Skeletal muscle satellite cell (primary cell): ENCODE measurements at regions not wholly inside any gene's neighbourhood (a gene's known extent, or its start where the extent isn't known, plus 50 kb on each side); places are given as distances from the start of the nearest gene placed in this dataset.
"Not testable (repeated sequence)": the region's sequence is repeated elsewhere in the genome, so short reads cannot be mapped to it uniquely, and the experiment has no call there.

Experiments used
- H3K27me3 ChIP-seq: 2 replicates; pipeline ENCODE4 v1.7.0; 2013; ENCODE audit warnings: low read length; ENCODE audit not compliant: control insufficient read depth, insufficient read depth
- H3K36me3 ChIP-seq: 2 replicates; pipeline ENCODE4 v1.7.0; 2013; ENCODE audit warnings: mild to moderate bottlenecking, control low read depth, low read length; ENCODE audit not compliant: insufficient read depth
- H3K4me1 ChIP-seq: 2 replicates; pipeline ENCODE4 v1.7.0; 2013; ENCODE audit warnings: low read length; ENCODE audit not compliant: control insufficient read depth, insufficient read depth
- H3K4me2 ChIP-seq: 2 replicates; pipeline ENCODE4 v1.7.0; 2013; ENCODE audit warnings: mild to moderate bottlenecking, low read length
- H3K4me3 ChIP-seq: 2 replicates; pipeline ENCODE4 v1.7.0; 2013; ENCODE audit warnings: low read length
- H3K9ac ChIP-seq: 2 replicates; pipeline ENCODE4 v1.7.0; 2013; ENCODE audit warnings: mild to moderate bottlenecking, low read depth, low read length, moderate library complexity
- H3K9me3 ChIP-seq: replicated peaks from 2 replicates; pipeline ENCODE4 v1.7.0; 2013; ENCODE audit warnings: mild to moderate bottlenecking, control low read depth, low read length

- not testable (repeated sequence) for H3K4me3 ChIP-seq, H3K4me1 ChIP-seq, H3K4me2 ChIP-seq, H3K36me3 ChIP-seq, H3K9me3 ChIP-seq, H3K27me3 ChIP-seq, H3K9ac ChIP-seq
Observed at GRCh38 chr16:60126115-60126514, 1392.0 kb upstream of the GOT2 start.

GRCh38 chr16:60123392-60124023 lies 1389.4 kb upstream of the GOT2 start:
- Histone ChIP-seq H3K9ac (no peak overlapping the region), H3K27me3 (no peaks in the 10 kb centered on the region), H3K36me3 (no peaks in the 10 kb centered on the region), H3K4me3 (no peak overlapping the region), H3K9me3 (no peaks in the 10 kb centered on the region), H3K4me2 (no peak overlapping the region), H3K4me1 (no peaks in the 10 kb centered on the region)

- no peaks in the 10 kb centered on the region for H3K27me3 ChIP-seq
- no peak overlapping the region for H3K4me2 ChIP-seq
- no peaks in the 10 kb centered on the region for H3K9me3 ChIP-seq
- no peak overlapping the region for H3K9ac ChIP-seq
- no peaks in the 10 kb centered on the region for H3K4me1 ChIP-seq
- H3K36me3 ChIP-seq = no peaks in the 10 kb centered on the region
- H3K4me3 ChIP-seq = no peak overlapping the region
Observed at GRCh38 chr16:60120586-60120985, 1386.5 kb upstream of the GOT2 start.

GRCh38 chr16:60110531-60110930 lies 1376.4 kb upstream of the GOT2 start:
- Histone ChIP-seq H3K27me3 (no peaks in the 10 kb centered on the region), H3K9me3 (peaks cover 4% of the 10 kb centered on the region), H3K4me1 (no peaks in the 10 kb centered on the region), H3K9ac (no peak overlapping the region), H3K4me2 (no peak overlapping the region), H3K4me3 (no peak overlapping the region), H3K36me3 (no peaks in the 10 kb centered on the region)

- Histone ChIP-seq H3K4me2 (no peak overlapping the region), H3K9me3 (peaks cover 7% of the 10 kb centered on the region), H3K4me3 (no peak overlapping the region), H3K36me3 (no peaks in the 10 kb centered on the region), H3K4me1 (no peaks in the 10 kb centered on the region), H3K9ac (no peak overlapping the region), H3K27me3 (no peaks in the 10 kb centered on the region)
Observed at GRCh38 chr16:60107871-60108270, 1373.8 kb upstream of the GOT2 start.

- Histone ChIP-seq H3K4me1 (no peaks in the 10 kb centered on the region), H3K9me3 (peaks cover 7% of the 10 kb centered on the region), H3K9ac (no peak overlapping the region), H3K4me3 (no peak overlapping the region), H3K36me3 (no peaks in the 10 kb centered on the region), H3K27me3 (no peaks in the 10 kb centered on the region), H3K4me2 (no peak overlapping the region)
Observed at GRCh38 chr16:60107437-60107836, 1373.3 kb upstream of the GOT2 start.

- Histone ChIP-seq H3K9me3 (peaks cover 6% of the 10 kb centered on the region), H3K4me1 (no peaks in the 10 kb centered on the region), H3K27me3 (no peaks in the 10 kb centered on the region), H3K9ac (no peak overlapping the region), H3K4me2 (no peak overlapping the region), H3K36me3 (no peaks in the 10 kb centered on the region), H3K4me3 (no peak overlapping the region)
Observed at GRCh38 chr16:60100371-60100770, 1366.3 kb upstream of the GOT2 start.

- Histone ChIP-seq H3K27me3 (no peaks in the 10 kb centered on the region), H3K4me2 (no peak overlapping the region), H3K9ac (no peak overlapping the region), H3K4me1 (no peaks in the 10 kb centered on the region), H3K4me3 (no peak overlapping the region), H3K36me3 (no peaks in the 10 kb centered on the region), H3K9me3 (no peaks in the 10 kb centered on the region)
Observed at GRCh38 chr16:60091529-60091928, 1357.4 kb upstream of the GOT2 start.

- Histone ChIP-seq H3K4me3 (no peak overlapping the region), H3K36me3 (no peaks in the 10 kb centered on the region), H3K4me2 (no peak overlapping the region), H3K9me3 (no peaks in the 10 kb centered on the region), H3K9ac (no peak overlapping the region), H3K4me1 (no peaks in the 10 kb centered on the region), H3K27me3 (no peaks in the 10 kb centered on the region)
Observed at GRCh38 chr16:60091071-60091470, 1357.0 kb upstream of the GOT2 start.

- Histone ChIP-seq H3K36me3 (no peaks in the 10 kb centered on the region), H3K4me1 (no peaks in the 10 kb centered on the region), H3K4me3 (no peak overlapping the region), H3K9me3 (no peaks in the 10 kb centered on the region), H3K27me3 (no peaks in the 10 kb centered on the region), H3K4me2 (no peak overlapping the region), H3K9ac (no peak overlapping the region)
Observed at GRCh38 chr16:60087530-60087929, 1353.4 kb upstream of the GOT2 start.

GRCh38 chr16:60078819-60079218 lies 1344.7 kb upstream of the GOT2 start:
- not testable (repeated sequence) for H3K27me3 ChIP-seq, H3K9ac ChIP-seq, H3K4me3 ChIP-seq, H3K9me3 ChIP-seq, H3K4me2 ChIP-seq, H3K4me1 ChIP-seq, H3K36me3 ChIP-seq

GRCh38 chr16:60077861-60078260 lies 1343.7 kb upstream of the GOT2 start:
- Histone ChIP-seq H3K27me3 (no peaks in the 10 kb centered on the region), H3K4me1 (no peaks in the 10 kb centered on the region), H3K4me2 (no peak overlapping the region), H3K4me3 (no peak overlapping the region), H3K9me3 (no peaks in the 10 kb centered on the region), H3K9ac (no peak overlapping the region), H3K36me3 (no peaks in the 10 kb centered on the region)
